Neural crest cell (in vitro differentiated cells): ENCODE measurements at regions not wholly inside any gene's neighbourhood (a gene's known extent, or its start where the extent isn't known, plus 50 kb on each side); places are given as distances from the start of the nearest gene placed in this dataset.

ENCODE experiments used
- DNase-seq: peaks from one replicate; pipeline ENCODE4 v3.0.0; 2021; ENCODE audit warnings: low read depth, mixed read lengths, low spot score
- H3K27ac Mint-ChIP-seq: one replicate; pipeline ENCODE4 v1.8.0; 2021; ENCODE audit warnings: mild to moderate bottlenecking, mixed read lengths; ENCODE audit not compliant: unreplicated experiment
- H3K27me3 Mint-ChIP-seq: 2 replicates; pipeline ENCODE4 v1.8.0; 2021; ENCODE audit warnings: low read depth, mild to moderate bottlenecking, mixed read lengths
- H3K36me3 Mint-ChIP-seq: 2 replicates; pipeline ENCODE4 v1.8.0; 2021; ENCODE audit warnings: low read depth, mild to moderate bottlenecking, mixed read lengths
- H3K4me1 Mint-ChIP-seq: 2 replicates; pipeline ENCODE4 v1.8.0; 2021; ENCODE audit warnings: mixed read lengths
- H3K4me3 Mint-ChIP-seq: one replicate; pipeline ENCODE4 v1.8.0; 2021; ENCODE audit warnings: mild to moderate bottlenecking, mixed read lengths
- H3K9me3 Mint-ChIP-seq: 2 replicates; pipeline ENCODE4 v1.8.0; 2021; ENCODE audit warnings: mixed read lengths
- CTCF ChIP-seq: fragments of 200-600 bp; sonication (generic); conservative IDR thresholded peaks from 2 replicates; pipeline ENCODE4 v1.5.0; 2021; ENCODE audit warnings: antibody characterized with exemption, mild to moderate bottlenecking

DNA sequence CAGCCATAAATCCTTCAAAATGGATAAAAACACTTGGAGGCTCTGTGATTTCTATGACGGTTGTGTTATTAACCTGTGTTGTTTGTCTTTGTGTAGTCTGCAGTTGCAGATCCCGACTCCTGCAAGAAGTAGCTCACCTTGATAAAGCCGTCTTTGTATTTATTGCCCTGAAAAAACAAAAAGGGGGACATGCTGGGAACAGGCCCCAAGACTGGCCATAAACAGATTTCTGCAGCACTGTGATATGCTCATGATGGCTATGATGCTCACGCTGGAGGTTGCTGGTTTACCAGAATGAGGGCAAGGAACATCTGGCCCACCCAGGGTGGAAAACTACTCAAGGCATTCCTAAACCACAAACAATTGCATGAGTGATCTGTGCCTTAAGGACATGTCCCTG, 71.0 kb downstream of the LGALS9 start:
- DNase-seq: no peak
- H3K4me1 Mint-ChIP-seq: no peaks in the 10 kb centered on the region
- H3K4me3 Mint-ChIP-seq: no peak overlapping the region
- H3K27me3 Mint-ChIP-seq: peaks cover 50% of the 10 kb centered on the region
- H3K27ac Mint-ChIP-seq: no peak overlapping the region
- TF ChIP-seq CTCF: no peak
- H3K9me3 Mint-ChIP-seq: peaks cover 9% of the 10 kb centered on the region
- peaks cover 3% of the 10 kb centered on the region for H3K36me3 Mint-ChIP-seq
